Fibroblast of lung (primary cell): ENCODE measurements at regions not wholly inside any gene's neighbourhood (a gene's known extent, or its start where the extent isn't known, plus 50 kb on each side); places are given as distances from the start of the nearest gene placed in this dataset.
"Not testable (repeated sequence)": the region's sequence is repeated elsewhere in the genome, so short reads cannot be mapped to it uniquely, and the experiment has no call there.

Experiments used
- DNase-seq, 2 donors: peaks; one replicate each; pipeline versions ENCODE4 v3.0.0 to v3.0.0-alpha.2; 2010; ENCODE audit warnings: low read depth in 2 of 2
- H2AFZ ChIP-seq: 2 replicates; pipeline ENCODE4 v1.5.1; 2012; ENCODE audit warnings: low read length, control low read depth, inconsistent platforms
- H3K27ac ChIP-seq: 2 replicates; pipeline ENCODE4 v1.5.1; 2011; ENCODE audit warnings: low read length, control low read depth; ENCODE audit not compliant: insufficient read depth
- H3K27me3 ChIP-seq: 2 replicates; pipeline ENCODE4 v1.5.1; 2011; ENCODE audit warnings: mild to moderate bottlenecking, low read length; ENCODE audit not compliant: control insufficient read depth, insufficient read depth
- H3K36me3 ChIP-seq: 2 replicates; pipeline ENCODE4 v1.5.1; 2011; ENCODE audit warnings: low read length; ENCODE audit not compliant: control insufficient read depth, insufficient read depth
- H3K4me1 ChIP-seq: 2 replicates; pipeline ENCODE4 v1.5.1; 2011; ENCODE audit warnings: low read length; ENCODE audit not compliant: control insufficient read depth, insufficient read depth; ENCODE audit errors: extremely low read depth
- H3K4me2 ChIP-seq: 2 replicates; pipeline ENCODE4 v1.5.1; 2011; ENCODE audit warnings: low read length, control low read depth; ENCODE audit not compliant: insufficient read depth; ENCODE audit errors: extremely low read depth
- H3K4me3 ChIP-seq, 4 experiments: fragments of 200-600 bp in 1 of 4; sonication (generic) in 1 of 4; replicated peaks in 1 of 4; 2 replicates each; pipeline ENCODE4 v1.5.1; 2011 to 2016; ENCODE audit warnings: low read length in 4 of 4, low read depth in 3 of 4, mild to moderate bottlenecking in 3 of 4, control low read depth in 2 of 4, inconsistent platforms in 1 of 4, mixed read lengths in 1 of 4; ENCODE audit not compliant: insufficient read depth in 1 of 4; ENCODE audit errors: control extremely low read depth in 1 of 4
- H3K79me2 ChIP-seq: 2 replicates; pipeline ENCODE4 v1.5.1; 2012; ENCODE audit warnings: mild to moderate bottlenecking, low read length, inconsistent platforms; ENCODE audit not compliant: control insufficient read depth, insufficient read depth
- H3K9ac ChIP-seq: 2 replicates; pipeline ENCODE4 v1.5.1; 2011; ENCODE audit warnings: mild to moderate bottlenecking, low read length, control low read depth; ENCODE audit not compliant: insufficient read depth
- H3K9me3 ChIP-seq: 2 replicates; pipeline ENCODE4 v1.5.1; 2012; ENCODE audit warnings: low read depth, low read length; ENCODE audit not compliant: control insufficient read depth, insufficient read depth
- H4K20me1 ChIP-seq: 2 replicates; pipeline ENCODE4 v1.5.1; 2011; ENCODE audit warnings: low read length; ENCODE audit not compliant: control insufficient read depth, insufficient read depth; ENCODE audit errors: extremely low read depth
- CTCF ChIP-seq, 2 donors: IDR thresholded peaks in 1 of 2; conservative IDR thresholded peaks in 1 of 2; 1 replicate in 1 of 2; 2 replicates in 1 of 2; pipeline ENCODE4 v1.5.1; 2011 to 2012; ENCODE audit warnings: low read length in 2 of 2, control low read depth in 1 of 2, inconsistent platforms in 1 of 2, low read depth in 1 of 2, mild to moderate bottlenecking in 1 of 2
- EZH2 ChIP-seq: IDR thresholded peaks from 2 replicates; pipeline ENCODE4 v1.5.1; 2012; ENCODE audit warnings: low read length, control low read depth, mild to moderate bottlenecking; ENCODE audit errors: missing control alignments

GRCh38 chr4:181127171-181127570 lies 1116.0 kb upstream of the TENM3 start:
- TF ChIP-seq CTCF (conservative IDR thresholded peaks at IDR 0.05 in 1 of 2, IDR thresholded peaks at IDR 0.05 in 1 of 2; ENCODE audit: low read depth in 1 of 2, low read length in 2 of 2): no peak
- TF ChIP-seq EZH2: no peak
- Histone ChIP-seq H3K36me3 (no peaks in the 10 kb centered on the region), H3K4me1 (no peaks in the 10 kb centered on the region), H3K9ac (no peak overlapping the region), H3K79me2 (no peaks in the 10 kb centered on the region), H3K27ac (no peak overlapping the region), H3K9me3 (no peaks in the 10 kb centered on the region), H3K27me3 (no peaks in the 10 kb centered on the region), H3K4me3 (no peak overlapping the region), H3K4me2 (no peak overlapping the region), H2AFZ (no peak overlapping the region), H4K20me1 (no peaks in the 10 kb centered on the region)
- DNase-seq: peak in 1 of 2 donors; percentile 5

- not testable (repeated sequence) for H2AFZ ChIP-seq, H3K79me2 ChIP-seq, H3K4me2 ChIP-seq, DNase-seq, H3K4me1 ChIP-seq, H4K20me1 ChIP-seq, H3K9ac ChIP-seq, H3K9me3 ChIP-seq, H3K4me3 ChIP-seq, H3K36me3 ChIP-seq, H3K27ac ChIP-seq, H3K27me3 ChIP-seq
Observed at GRCh38 chr4:181130317-181130716, 1112.9 kb upstream of the TENM3 start.

- no peak overlapping the region for H3K4me2 ChIP-seq
- no peak overlapping the region for H3K4me3 ChIP-seq
- H3K27me3 ChIP-seq: no peaks in the 10 kb centered on the region
- H3K36me3 ChIP-seq: no peaks in the 10 kb centered on the region
- TF ChIP-seq CTCF (conservative IDR thresholded peaks at IDR 0.05 in 1 of 2, IDR thresholded peaks at IDR 0.05 in 1 of 2; ENCODE audit: low read depth in 1 of 2, low read length in 2 of 2) (no peak), EZH2 (no peak)
- no peaks in the 10 kb centered on the region for H3K9me3 ChIP-seq
- no peak for DNase-seq
- H3K4me1 ChIP-seq: no peaks in the 10 kb centered on the region
- no peaks in the 10 kb centered on the region for H3K79me2 ChIP-seq
- no peak overlapping the region for H3K9ac ChIP-seq
- H3K27ac ChIP-seq: no peak overlapping the region
- no peak overlapping the region for H2AFZ ChIP-seq
- H4K20me1 ChIP-seq: no peaks in the 10 kb centered on the region
Observed at GRCh38 chr4:181137351-181137750, 1105.9 kb upstream of the TENM3 start.

GRCh38 chr4:181138116-181138515 lies 1105.1 kb upstream of the TENM3 start:
- H3K4me1 ChIP-seq: no peaks in the 10 kb centered on the region
- no peak overlapping the region for H3K27ac ChIP-seq
- TF ChIP-seq EZH2: no peak
- no peak for TF ChIP-seq CTCF (conservative IDR thresholded peaks at IDR 0.05 in 1 of 2, IDR thresholded peaks at IDR 0.05 in 1 of 2; ENCODE audit: low read depth in 1 of 2, low read length in 2 of 2)
- no peaks in the 10 kb centered on the region for H4K20me1 ChIP-seq
- no peak overlapping the region for H3K4me3 ChIP-seq
- H3K9me3 ChIP-seq: no peaks in the 10 kb centered on the region
- no peak overlapping the region for H3K4me2 ChIP-seq
- H3K27me3 ChIP-seq: no peaks in the 10 kb centered on the region
- DNase-seq: peak in 1 of 2 donors; percentile 25
- no peaks in the 10 kb centered on the region for H3K79me2 ChIP-seq
- H2AFZ ChIP-seq: no peak overlapping the region
- no peak overlapping the region for H3K9ac ChIP-seq
- no peaks in the 10 kb centered on the region for H3K36me3 ChIP-seq
